ENCODE measurements at regions not wholly inside any gene's neighbourhood (a gene's known extent, or its start where the extent isn't known, plus 50 kb on each side); places are given as distances from the start of the nearest gene placed in this dataset.

GRCh38 chr7:49417034-49417433 lies 356.4 kb upstream of the VWC2 start:
- H3K9me3 ChIP-seq = no peaks in the 10 kb centered on the region
- H3K36me3 ChIP-seq = no peaks in the 10 kb centered on the region
- 73 to 74% methylated on average over 2 of the region's 2 CpGs for WGBS, 2 donors
- no peak for DNase-seq (ENCODE audit: low spot score in 2 of 2)
- no peak overlapping the region for H3K27ac ChIP-seq
- TF ChIP-seq POLR2A (IDR thresholded peaks at IDR 0.05) (no peak), CTCF (IDR thresholded peaks at IDR 0.05) (no peak), EP300 (IDR thresholded peaks at IDR 0.05) (no peak)
- no peaks in the 10 kb centered on the region for H3K27me3 ChIP-seq
- no peaks in the 10 kb centered on the region for H3K4me1 ChIP-seq
- no peak overlapping the region for H3K4me3 ChIP-seq

GRCh38 chr7:49418963-49419362 lies 354.5 kb upstream of the VWC2 start:
- no peaks in the 10 kb centered on the region for H3K27me3 ChIP-seq
- H3K4me1 ChIP-seq = no peaks in the 10 kb centered on the region
- no peaks in the 10 kb centered on the region for H3K9me3 ChIP-seq
- no peak overlapping the region for H3K4me3 ChIP-seq
- 47 to 55% methylated on average over 3 of the region's 3 CpGs for WGBS, 2 donors
- H3K27ac ChIP-seq = no peak overlapping the region
- no peaks in the 10 kb centered on the region for H3K36me3 ChIP-seq
- TF ChIP-seq CTCF (IDR thresholded peaks at IDR 0.05) = no peak
- no peak for TF ChIP-seq POLR2A (IDR thresholded peaks at IDR 0.05)
- no peak for TF ChIP-seq EP300 (IDR thresholded peaks at IDR 0.05)
- no peak for DNase-seq (ENCODE audit: low spot score in 2 of 2)

- Histone ChIP-seq H3K27ac (no peak overlapping the region), H3K27me3 (no peaks in the 10 kb centered on the region), H3K9me3 (no peaks in the 10 kb centered on the region), H3K36me3 (no peaks in the 10 kb centered on the region), H3K4me3 (no peak overlapping the region), H3K4me1 (no peaks in the 10 kb centered on the region)
- DNase-seq (ENCODE audit: low spot score in 2 of 2) = no peak
- no peak for TF ChIP-seq CTCF (IDR thresholded peaks at IDR 0.05)
- TF ChIP-seq EP300 (IDR thresholded peaks at IDR 0.05) = no peak
- no peak for TF ChIP-seq POLR2A (IDR thresholded peaks at IDR 0.05)
Observed at GRCh38 chr7:49422564-49422963, 350.9 kb upstream of the VWC2 start.

GRCh38 chr7:49424109-49424508 lies 349.3 kb upstream of the VWC2 start:
- no peaks in the 10 kb centered on the region for H3K36me3 ChIP-seq
- H3K4me3 ChIP-seq = no peak overlapping the region
- no peaks in the 10 kb centered on the region for H3K4me1 ChIP-seq
- TF ChIP-seq CTCF (IDR thresholded peaks at IDR 0.05) = no peak
- TF ChIP-seq POLR2A (IDR thresholded peaks at IDR 0.05) = no peak
- no peak for TF ChIP-seq EP300 (IDR thresholded peaks at IDR 0.05)
- H3K9me3 ChIP-seq = no peaks in the 10 kb centered on the region
- no peak overlapping the region for H3K27ac ChIP-seq
- H3K27me3 ChIP-seq = no peaks in the 10 kb centered on the region
- no peak for DNase-seq (ENCODE audit: low spot score in 2 of 2)

- Histone ChIP-seq H3K36me3 (no peaks in the 10 kb centered on the region), H3K27me3 (no peaks in the 10 kb centered on the region), H3K4me3 (no peak overlapping the region), H3K9me3 (no peaks in the 10 kb centered on the region), H3K27ac (no peak overlapping the region), H3K4me1 (no peaks in the 10 kb centered on the region)
- DNase-seq (ENCODE audit: low spot score in 2 of 2) = no peak
- TF ChIP-seq EP300 (IDR thresholded peaks at IDR 0.05) (no peak), CTCF (IDR thresholded peaks at IDR 0.05) (no peak), POLR2A (IDR thresholded peaks at IDR 0.05) (no peak)
- 46 to 48% methylated on average over 5 of the region's 5 CpGs for WGBS, 2 donors
Observed at GRCh38 chr7:49425277-49425818, 348.1 kb upstream of the VWC2 start.
